ENCODE measurements at regions not wholly inside any gene's neighbourhood (a gene's known extent, or its start where the extent isn't known, plus 50 kb on each side); places are given as distances from the start of the nearest gene placed in this dataset.

GRCh38 chr18:25929787-25930186 is 160.6 kb downstream of the SS18 start:
- no peak overlapping the region for H3K9ac ChIP-seq (ENCODE audit: control insufficient read depth, extremely low read depth, insufficient read depth, low read length)
- H3K9me1 ChIP-seq (ENCODE audit: control insufficient read depth, extremely low read depth, insufficient read depth, low read length), result no peaks in the 10 kb centered on the region
- H2AFZ ChIP-seq (ENCODE audit: control insufficient read depth, low read length), result no peak overlapping the region
- no peak for DNase-seq (ENCODE audit: low read depth, low spot score)
- no peaks in the 10 kb centered on the region for H3K9me3 ChIP-seq (ENCODE audit: control insufficient read depth, low read depth, low read length)
- H3K4me2 ChIP-seq (ENCODE audit: control insufficient read depth, extremely low read depth, insufficient read depth, low read depth, low read length), result no peak overlapping the region
- no peak overlapping the region for H3K4me3 ChIP-seq (ENCODE audit: control insufficient read depth in 2 of 3, extremely low read depth in 1 of 3, insufficient read depth in 2 of 3, low read depth in 1 of 3, low read length in 3 of 3)
- FAIRE-seq, result no peak
- no peaks in the 10 kb centered on the region for H3K4me1 ChIP-seq (ENCODE audit: control insufficient read depth, extremely low read depth, insufficient read depth, low read length)
- no peaks in the 10 kb centered on the region for H4K20me1 ChIP-seq (ENCODE audit: control insufficient read depth, extremely low read depth, insufficient read depth, low read length)
- H3K27ac ChIP-seq (ENCODE audit: control insufficient read depth, insufficient read depth, low read length), result no peak overlapping the region
- dilution Hi-C loops (cut with MboI; ENCODE audit: extremely low pct_ligation_motif_present, low sequenced_read_pairs), result no loop called here
- H3K27me3 ChIP-seq (ENCODE audit: control insufficient read depth, extremely low read depth, insufficient read depth, low read length), result no peaks in the 10 kb centered on the region
- H3K36me3 ChIP-seq (ENCODE audit: control insufficient read depth in 2 of 2, extremely low read depth in 1 of 2, insufficient read depth in 2 of 2, low read length in 2 of 2), result no peaks in the 10 kb centered on the region
- H3K79me2 ChIP-seq (ENCODE audit: control insufficient read depth, insufficient read depth, low read length), result no peaks in the 10 kb centered on the region
- TF ChIP-seq EZH2 (IDR thresholded peaks at IDR 0.05; ENCODE audit: low read length) (no peak), CTCF (optimal IDR thresholded peaks at IDR 0.05 in 1 of 3, IDR thresholded peaks at IDR 0.05 in 1 of 3, conservative IDR thresholded peaks at IDR 0.05 in 1 of 3; ENCODE audit: extremely low read depth in 1 of 3, insufficient read depth in 2 of 3, low read length in 3 of 3) (no peak)

GRCh38 chr18:25927830-25928229 is 162.6 kb downstream of the SS18 start:
- Histone ChIP-seq H3K27me3 (ENCODE audit: control insufficient read depth, extremely low read depth, insufficient read depth, low read length) (no peaks in the 10 kb centered on the region), H3K4me2 (ENCODE audit: control insufficient read depth, extremely low read depth, insufficient read depth, low read depth, low read length) (no peak overlapping the region), H3K36me3 (ENCODE audit: control insufficient read depth in 2 of 2, extremely low read depth in 1 of 2, insufficient read depth in 2 of 2, low read length in 2 of 2) (no peaks in the 10 kb centered on the region), H3K79me2 (ENCODE audit: control insufficient read depth, insufficient read depth, low read length) (no peaks in the 10 kb centered on the region), H3K4me1 (ENCODE audit: control insufficient read depth, extremely low read depth, insufficient read depth, low read length) (no peaks in the 10 kb centered on the region), H3K9me3 (ENCODE audit: control insufficient read depth, low read depth, low read length) (no peaks in the 10 kb centered on the region), H3K9ac (ENCODE audit: control insufficient read depth, extremely low read depth, insufficient read depth, low read length) (no peak overlapping the region), H3K9me1 (ENCODE audit: control insufficient read depth, extremely low read depth, insufficient read depth, low read length) (no peaks in the 10 kb centered on the region), H3K4me3 (ENCODE audit: control insufficient read depth in 2 of 3, extremely low read depth in 1 of 3, insufficient read depth in 2 of 3, low read depth in 1 of 3, low read length in 3 of 3) (no peak overlapping the region), H2AFZ (ENCODE audit: control insufficient read depth, low read length) (no peak overlapping the region), H3K27ac (ENCODE audit: control insufficient read depth, insufficient read depth, low read length) (no peak overlapping the region), H4K20me1 (ENCODE audit: control insufficient read depth, extremely low read depth, insufficient read depth, low read length) (no peaks in the 10 kb centered on the region)
- DNase-seq (ENCODE audit: low read depth, low spot score) (no peak), FAIRE-seq (no peak)
- dilution Hi-C loops (cut with MboI; ENCODE audit: extremely low pct_ligation_motif_present, low sequenced_read_pairs), result no loop called here
- TF ChIP-seq EZH2 (IDR thresholded peaks at IDR 0.05; ENCODE audit: low read length) (no peak), CTCF (optimal IDR thresholded peaks at IDR 0.05 in 1 of 3, IDR thresholded peaks at IDR 0.05 in 1 of 3, conservative IDR thresholded peaks at IDR 0.05 in 1 of 3; ENCODE audit: extremely low read depth in 1 of 3, insufficient read depth in 2 of 3, low read length in 3 of 3) (no peak)

All from keratinocyte (primary cell).